ENCODE measurements at regions not wholly inside any gene's neighbourhood (a gene's known extent, or its start where the extent isn't known, plus 50 kb on each side); places are given as distances from the start of the nearest gene placed in this dataset.
A peak's percentile ranks its signal among the peaks of the same experiment; 100 is the strongest.

- no peak for DNase-seq
Observed at GRCh38 chr2:143906850-143907249, 613.1 kb downstream of the ZEB2 start.

- DNase-seq: no peak
Observed at GRCh38 chr2:143905587-143905986, 614.3 kb downstream of the ZEB2 start.

DNA sequence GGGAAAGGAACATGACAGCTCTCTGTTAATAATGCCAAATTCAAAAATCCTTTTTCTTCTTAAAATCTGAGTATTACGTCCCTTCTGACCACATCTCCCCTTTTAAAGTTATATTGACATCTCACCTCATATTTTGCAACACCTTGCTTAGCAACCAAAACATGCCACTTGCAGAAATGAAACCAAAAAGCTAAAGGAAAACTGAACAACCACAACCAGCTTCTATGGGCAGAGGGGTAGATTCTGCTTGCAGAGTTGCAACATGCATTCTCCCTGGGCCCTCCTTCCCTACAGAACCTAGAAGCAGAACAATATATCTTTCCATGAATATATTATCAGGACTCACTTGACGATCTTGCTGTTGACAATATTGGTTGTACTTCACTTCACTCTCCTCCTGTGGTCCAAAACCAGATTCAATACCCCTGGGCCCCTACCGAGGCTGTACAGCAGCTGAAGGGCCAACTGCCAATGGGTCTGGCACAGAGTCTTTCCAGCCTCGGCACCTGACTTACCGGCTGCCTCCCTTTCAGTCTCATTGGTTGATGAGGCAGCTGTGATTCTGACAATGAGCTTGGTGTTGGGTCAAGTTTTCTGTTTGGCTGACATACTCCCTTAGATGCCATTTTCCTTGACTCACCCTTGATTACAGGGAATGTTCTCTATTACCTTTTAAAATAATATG, 616.6 kb downstream of the ZEB2 start:
- no peak for DNase-seq

DNA sequence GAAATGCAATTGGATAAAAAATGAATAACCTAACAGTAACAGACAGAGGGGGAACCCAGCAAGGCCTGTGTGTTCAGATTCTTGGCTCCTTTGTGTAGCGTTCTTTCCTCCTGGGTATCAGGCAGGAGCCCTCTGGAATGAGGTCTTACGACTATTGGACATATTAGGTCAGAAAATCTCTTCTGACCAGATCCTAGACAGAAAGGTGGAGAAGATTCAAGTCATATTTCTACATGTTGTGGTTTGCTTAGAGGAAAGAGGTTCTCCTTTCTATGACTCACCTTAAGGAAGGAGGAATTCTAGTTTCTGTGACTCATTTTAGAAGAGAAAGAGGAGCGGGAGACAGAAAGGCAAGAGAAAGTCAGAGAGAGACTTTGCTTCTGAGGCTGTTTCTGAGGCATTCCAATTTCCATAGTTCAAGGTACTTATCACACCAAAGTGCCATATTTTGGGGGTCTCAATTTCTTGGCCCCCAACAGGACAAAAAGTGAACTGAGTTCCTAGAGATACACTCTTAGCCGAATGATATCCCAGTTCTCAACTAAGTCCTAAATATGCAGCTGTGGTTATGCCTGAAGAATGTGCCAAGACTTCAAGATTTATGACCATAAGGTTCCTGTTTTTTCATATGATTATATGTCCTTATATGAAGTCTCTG, 618.6 kb downstream of the ZEB2 start:
- no peak for DNase-seq

DNA sequence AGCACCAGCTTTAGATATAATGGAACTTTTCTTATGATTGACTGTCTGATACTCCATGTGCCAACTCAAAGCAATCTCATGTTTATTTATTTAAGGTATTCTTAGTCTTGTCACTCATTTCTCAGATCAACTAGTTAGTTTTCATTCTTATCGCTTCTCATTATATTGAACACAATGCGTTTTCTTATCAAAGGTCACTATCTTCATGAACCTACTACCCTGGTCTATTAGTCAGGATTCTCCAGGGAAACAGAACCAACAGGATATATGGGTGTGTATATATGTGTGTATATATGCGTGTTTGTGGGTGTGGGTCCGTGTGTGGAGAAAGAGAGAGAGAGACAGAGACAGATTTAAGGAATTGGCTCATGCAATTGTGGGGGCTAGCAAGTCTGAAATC, 619.9 kb downstream of the ZEB2 start:
- no peak for DNase-seq

DNA sequence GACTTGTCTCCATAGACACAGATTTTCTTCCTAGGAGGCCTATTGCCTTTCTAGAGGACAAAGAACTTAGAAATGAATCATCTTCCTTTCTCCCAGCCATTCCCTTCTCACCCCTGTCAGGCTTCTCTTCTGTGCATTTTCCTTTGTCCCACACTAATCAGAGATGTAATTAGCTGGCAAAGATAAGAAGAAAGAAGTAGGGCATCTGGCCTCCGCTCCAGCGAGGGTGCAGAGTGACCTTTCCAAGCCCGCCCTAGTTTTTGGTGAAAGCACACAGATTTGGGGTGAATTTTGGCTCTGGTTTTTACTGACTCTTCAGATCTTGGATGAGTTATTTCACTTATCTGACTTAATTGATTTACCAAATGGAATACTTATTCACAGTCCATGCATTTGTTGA, 626.5 kb downstream of the ZEB2 start:
- DNase-seq: no peak

DNA sequence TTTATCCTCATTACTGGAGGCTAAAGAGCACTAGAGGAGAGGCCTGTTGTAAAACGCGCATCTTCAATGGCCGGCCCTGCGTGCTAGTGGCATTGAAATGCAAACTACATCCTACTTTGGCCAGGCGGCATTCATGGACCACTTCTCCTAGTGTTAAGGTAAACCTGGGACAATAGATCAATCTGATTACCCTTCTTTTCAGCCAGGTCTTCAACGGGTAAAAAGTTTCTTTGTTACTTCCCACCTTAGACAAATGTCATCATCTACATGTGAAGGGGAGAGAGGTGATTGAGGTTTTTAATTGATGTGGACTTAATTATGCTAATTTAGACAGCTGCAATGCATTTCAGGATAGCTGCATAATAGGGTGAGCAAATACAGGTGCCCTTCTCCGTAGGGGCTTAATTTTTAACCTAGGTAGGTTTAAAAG, 628.0 kb downstream of the ZEB2 start:
- DNase-seq: no peak

DNA sequence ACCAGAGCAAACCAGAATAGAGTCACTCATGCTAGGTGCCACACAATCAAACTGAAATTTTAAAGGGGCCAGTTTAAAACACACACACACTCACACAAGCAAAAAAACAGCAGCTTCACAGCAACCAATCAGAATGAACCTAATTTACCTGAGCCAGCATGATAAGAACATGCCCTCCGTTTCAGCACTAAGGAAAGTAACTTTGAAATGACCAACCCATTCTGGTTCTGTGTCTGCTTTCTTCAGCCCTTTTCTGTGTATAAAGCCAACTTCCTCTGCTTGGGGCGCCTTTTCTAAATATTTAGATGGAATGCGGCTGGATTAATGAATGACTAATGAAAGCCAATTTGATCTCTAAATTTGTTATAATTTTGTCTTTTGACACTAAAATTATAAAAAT, 629.1 kb downstream of the ZEB2 start:
- no peak for DNase-seq

- no peak for DNase-seq
Observed at GRCh38 chr2:143889216-143889615, 630.7 kb downstream of the ZEB2 start.

DNA sequence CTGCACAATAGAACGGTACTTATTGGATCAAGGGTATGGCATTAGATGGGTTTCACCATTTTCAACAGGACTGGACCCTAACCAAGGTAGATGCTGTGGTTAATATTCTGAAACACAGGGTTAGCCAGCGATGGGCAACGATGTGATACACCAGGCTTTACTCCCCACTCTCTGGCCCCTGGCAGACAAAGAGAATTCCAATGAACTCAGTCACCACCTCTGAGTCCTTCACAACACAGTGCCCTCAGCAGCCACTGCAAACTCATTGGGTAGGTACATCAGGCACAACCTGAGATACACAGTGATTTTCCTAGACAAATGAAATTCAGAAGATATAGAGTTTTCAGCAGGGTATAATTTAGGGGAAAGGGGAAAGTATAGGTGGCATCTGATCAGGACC, 634.5 kb downstream of the ZEB2 start:
- no peak for DNase-seq

DNA sequence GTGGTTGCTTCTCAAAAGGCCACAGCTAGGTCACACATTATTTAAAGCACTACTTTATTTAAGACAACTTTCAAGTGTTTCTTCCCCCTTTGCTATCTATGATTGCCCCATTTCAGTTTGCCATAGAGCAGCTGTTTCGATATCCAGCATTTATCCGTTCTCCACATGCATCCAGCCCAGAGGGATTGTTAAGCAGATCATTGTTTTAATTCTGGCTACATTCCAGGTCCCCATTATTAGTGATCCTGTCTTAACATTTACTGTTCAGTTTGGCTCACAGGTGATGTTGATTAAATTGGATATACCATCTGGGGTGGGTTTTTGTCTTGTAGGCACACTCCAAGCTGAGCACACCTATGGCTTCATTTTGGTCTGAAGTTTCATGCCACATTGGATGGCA, 638.7 kb downstream of the ZEB2 start:
- no peak for DNase-seq

DNA sequence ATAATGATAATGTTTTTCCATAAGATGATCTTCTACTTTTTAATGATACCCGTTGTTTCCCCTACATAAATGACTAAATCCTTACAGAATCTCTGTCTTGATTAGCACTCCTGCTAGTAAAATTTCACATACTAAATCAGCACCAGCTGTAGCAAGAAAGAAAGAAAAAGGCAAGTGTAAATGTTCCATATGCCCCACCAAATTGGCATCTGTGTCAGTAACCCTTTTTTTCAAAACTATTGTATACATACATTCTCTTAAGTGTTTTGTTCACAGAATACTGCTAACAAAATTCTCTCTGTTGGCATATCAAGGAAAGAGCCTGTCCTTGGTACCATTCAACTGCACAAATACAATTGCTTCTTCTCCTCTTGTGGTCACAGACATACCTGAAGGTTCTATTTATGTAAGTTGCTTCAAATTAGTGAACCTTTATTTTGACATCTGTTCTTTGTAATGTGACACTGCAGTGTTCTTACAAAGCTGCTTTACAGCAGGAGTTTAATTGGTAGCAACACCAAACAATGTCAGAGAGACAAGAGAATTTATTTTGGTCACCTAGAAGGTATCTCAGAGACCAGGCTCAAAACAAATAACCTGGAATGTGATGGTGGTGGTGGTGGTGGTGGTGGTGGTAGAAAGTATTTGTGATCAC, 641.9 kb downstream of the ZEB2 start:
- peak; percentile 21 for DNase-seq

GRCh38 chr2:143877056-143877455, 642.9 kb downstream of the ZEB2 start:
- DNase-seq: no peak

- DNase-seq: no peak
Observed at GRCh38 chr2:143875295-143876233, 644.4 kb downstream of the ZEB2 start.

- no peak for DNase-seq
Observed at GRCh38 chr2:143873886-143874285, 646.0 kb downstream of the ZEB2 start.

- DNase-seq: no peak
Observed at GRCh38 chr2:143870696-143871095, 649.2 kb downstream of the ZEB2 start.

GRCh38 chr2:143856978-143857377, 662.9 kb downstream of the ZEB2 start:
- DNase-seq: no peak

DNA sequence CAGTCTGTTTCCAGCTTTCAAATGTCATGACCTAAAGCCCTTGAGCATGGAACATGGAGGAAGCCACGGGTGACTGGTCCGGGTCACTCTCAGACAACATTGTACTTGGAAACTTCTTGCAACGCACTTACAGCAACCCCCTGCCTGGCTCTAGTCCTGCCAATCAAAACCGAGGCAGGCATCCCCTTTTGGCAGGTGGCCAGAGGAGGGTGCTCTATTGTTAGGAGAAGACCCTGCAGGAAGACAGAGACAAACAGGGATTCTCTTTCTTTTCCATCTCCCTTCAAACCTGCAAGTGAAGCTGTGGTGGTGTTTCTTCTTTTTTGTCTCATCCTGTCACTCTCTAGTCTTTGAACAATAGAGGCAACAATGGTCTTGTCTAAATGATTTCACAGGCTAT, 667.2 kb downstream of the ZEB2 start:
- DNase-seq: no peak

DNA sequence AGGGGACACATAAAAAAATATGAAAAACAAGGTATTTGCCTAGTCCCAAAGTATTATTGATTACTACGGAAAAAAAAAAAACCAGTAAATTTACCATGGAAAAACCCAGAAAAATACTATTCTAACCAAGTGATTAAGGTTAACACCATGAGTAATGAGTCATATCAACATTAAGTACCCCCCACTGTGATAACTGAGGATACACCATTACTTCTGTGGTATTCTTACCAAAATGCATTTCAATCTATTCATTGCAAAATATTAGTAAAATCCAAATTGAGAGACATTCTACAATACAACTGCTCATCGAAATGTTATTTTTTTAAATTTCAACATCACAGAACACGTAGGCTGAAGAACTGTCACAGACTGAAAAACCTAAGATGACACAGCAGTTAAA, 669.8 kb downstream of the ZEB2 start:
- DNase-seq: no peak

- no peak for DNase-seq
Observed at GRCh38 chr2:143847257-143847656, 672.7 kb downstream of the ZEB2 start.

- no peak for DNase-seq
Observed at GRCh38 chr2:143844986-143845385, 674.9 kb downstream of the ZEB2 start.

- no peak for DNase-seq
Observed at GRCh38 chr2:143843686-143844085, 676.2 kb downstream of the ZEB2 start.

GRCh38 chr2:143842836-143843235, 677.1 kb downstream of the ZEB2 start:
- no peak for DNase-seq
